Esophagus (tissue), 2 donors: ENCODE measurements at regions not wholly inside any gene's neighbourhood (a gene's known extent, or its start where the extent isn't known, plus 50 kb on each side); places are given as distances from the start of the nearest gene placed in this dataset.

Experiments used
- H3K27ac ChIP-seq, 2 donors: one replicate each; pipeline ENCODE4 v1.5.1; 2013; ENCODE audit warnings: low read depth in 2 of 2, mild to moderate bottlenecking in 2 of 2, inconsistent platforms in 1 of 2, low read length in 1 of 2, moderate library complexity in 1 of 2
- H3K27me3 ChIP-seq, 2 donors: one replicate each; pipeline ENCODE4 v1.6.1; 2013; ENCODE audit warnings: low read length in 2 of 2, control low read depth in 1 of 2, mild to moderate bottlenecking in 1 of 2; ENCODE audit not compliant: insufficient read depth in 2 of 2, control insufficient read depth in 1 of 2
- H3K36me3 ChIP-seq, 2 donors: one replicate each; pipeline ENCODE4 v1.6.1; 2013; ENCODE audit warnings: low read length in 1 of 2; ENCODE audit not compliant: control insufficient read depth in 2 of 2, insufficient read depth in 2 of 2
- H3K4me1 ChIP-seq, 2 donors: one replicate each; pipeline ENCODE4 v1.6.1; 2013; ENCODE audit warnings: low read length in 1 of 2; ENCODE audit not compliant: control insufficient read depth in 2 of 2, insufficient read depth in 2 of 2
- H3K4me3 ChIP-seq, 2 donors: one replicate each; pipeline ENCODE4 v1.5.1; 2013; ENCODE audit warnings: low read length in 2 of 2, mild to moderate bottlenecking in 2 of 2, low read depth in 1 of 2, moderate library complexity in 1 of 2
- H3K9me3 ChIP-seq, 2 donors: one replicate each; pipeline ENCODE4 v1.6.1; 2013; ENCODE audit warnings: mild to moderate bottlenecking in 2 of 2, low read depth in 1 of 2, low read length in 1 of 2, moderate library complexity in 1 of 2; ENCODE audit not compliant: control insufficient read depth in 2 of 2, insufficient read depth in 1 of 2
- WGBS, 2 donors: extraction: QIAGEN DNeasy Blood & Tissue Kit; methylation state at CpG; one replicate each; pipeline ENCODE4 v1.1.7; 2013; 5-methylcytosine and 5-hydroxymethylcytosine counted together
- donor health status: healthy with polysubstance abuse.
- donor health status: Bipolar disorder and iron deficiency.

- Histone ChIP-seq H3K9me3 (no peaks in the 10 kb centered on the region), H3K27ac (no peak overlapping the region), H3K4me1 (peaks cover 0 to 11% of the 10 kb centered on the region in 2 donors), H3K36me3 (no peaks in the 10 kb centered on the region), H3K4me3 (no peak overlapping the region), H3K27me3 (no peaks in the 10 kb centered on the region)
- WGBS, 2 donors = 47 to 49% methylated on average over 3 of the region's 3 CpGs
Measured at GRCh38 chr2:134122610-134123009, 131.3 kb upstream of the MGAT5 start.

- H3K4me3 ChIP-seq = no peak overlapping the region
- no peaks in the 10 kb centered on the region for H3K9me3 ChIP-seq
- no peak overlapping the region for H3K27ac ChIP-seq
- no peaks in the 10 kb centered on the region for H3K27me3 ChIP-seq
- H3K36me3 ChIP-seq = no peaks in the 10 kb centered on the region
- 78 to 81% methylated on average over 2 of the region's 2 CpGs for WGBS, 2 donors
- peaks cover 0 to 11% of the 10 kb centered on the region in 2 donors for H3K4me1 ChIP-seq
Measured at GRCh38 chr2:134123332-134123731, 130.5 kb upstream of the MGAT5 start.

GRCh38 chr2:134124047-134124753 is 129.7 kb upstream of the MGAT5 start:
- H3K4me3 ChIP-seq = no peak overlapping the region
- no peaks in the 10 kb centered on the region for H3K36me3 ChIP-seq
- no peak overlapping the region for H3K27ac ChIP-seq
- H3K27me3 ChIP-seq = no peaks in the 10 kb centered on the region
- no peaks in the 10 kb centered on the region for H3K9me3 ChIP-seq
- 24 to 35% methylated on average over 3 of the region's 3 CpGs for WGBS, 2 donors
- H3K4me1 ChIP-seq = peaks cover 0 to 11% of the 10 kb centered on the region in 2 donors

GRCh38 chr2:134127496-134127895 is 126.4 kb upstream of the MGAT5 start:
- whole genome bisulfite sequencing, 2 donors = 80 to 81% methylated on average over 7 of the region's 7 CpGs
- Histone ChIP-seq H3K4me3 (no peak overlapping the region), H3K27ac (no peak overlapping the region), H3K9me3 (peaks cover 0 to 4% of the 10 kb centered on the region in 2 donors), H3K36me3 (no peaks in the 10 kb centered on the region), H3K27me3 (no peaks in the 10 kb centered on the region), H3K4me1 (peaks cover 0 to 11% of the 10 kb centered on the region in 2 donors)

- H3K27me3 ChIP-seq = no peaks in the 10 kb centered on the region
- no peaks in the 10 kb centered on the region for H3K36me3 ChIP-seq
- 80 to 85% methylated on average over 6 of the region's 6 CpGs for WGBS, 2 donors
- H3K4me3 ChIP-seq = no peak overlapping the region
- peaks cover 0 to 4% of the 10 kb centered on the region in 2 donors for H3K9me3 ChIP-seq
- no peak overlapping the region for H3K27ac ChIP-seq
- peaks cover 0 to 8% of the 10 kb centered on the region in 2 donors for H3K4me1 ChIP-seq
Measured at GRCh38 chr2:134128746-134129145, 125.1 kb upstream of the MGAT5 start.

- Histone ChIP-seq H3K27me3 (no peaks in the 10 kb centered on the region), H3K36me3 (no peaks in the 10 kb centered on the region), H3K9me3 (peaks cover 0 to 4% of the 10 kb centered on the region in 2 donors), H3K4me1 (peaks cover 0 to 8% of the 10 kb centered on the region in 2 donors), H3K27ac (no peak overlapping the region), H3K4me3 (no peak overlapping the region)
- WGBS, 2 donors = 98% methylated on average over 28 to 42 of the region's 42 CpGs
Measured at GRCh38 chr2:134129900-134130537, 123.9 kb upstream of the MGAT5 start.

GRCh38 chr2:134131681-134132489 is 122.0 kb upstream of the MGAT5 start:
- no peaks in the 10 kb centered on the region for H3K27me3 ChIP-seq
- no peak overlapping the region for H3K4me3 ChIP-seq
- H3K4me1 ChIP-seq = peaks cover 0 to 7% of the 10 kb centered on the region in 2 donors
- H3K9me3 ChIP-seq = peaks cover 0 to 4% of the 10 kb centered on the region in 2 donors
- WGBS, 2 donors = 76 to 77% methylated on average over 7 of the region's 7 CpGs
- H3K36me3 ChIP-seq = no peaks in the 10 kb centered on the region
- no peak overlapping the region for H3K27ac ChIP-seq

- Histone ChIP-seq H3K4me1 (peaks cover 0 to 10% of the 10 kb centered on the region in 2 donors), H3K27ac (no peak overlapping the region), H3K9me3 (peaks cover 0 to 4% of the 10 kb centered on the region in 2 donors), H3K27me3 (no peaks in the 10 kb centered on the region), H3K36me3 (no peaks in the 10 kb centered on the region), H3K4me3 (no peak overlapping the region)
- 76 to 82% methylated on average over 3 of the region's 3 CpGs for WGBS, 2 donors
Measured at GRCh38 chr2:134132490-134132857, 121.4 kb upstream of the MGAT5 start.

GRCh38 chr2:134133622-134134312 is 120.1 kb upstream of the MGAT5 start:
- Histone ChIP-seq H3K27me3 (no peaks in the 10 kb centered on the region), H3K9me3 (peaks cover 0 to 4% of the 10 kb centered on the region in 2 donors), H3K27ac (no peak overlapping the region), H3K36me3 (no peaks in the 10 kb centered on the region), H3K4me3 (no peak overlapping the region), H3K4me1 (peaks cover 0 to 10% of the 10 kb centered on the region in 2 donors)
- WGBS, 2 donors = 87% methylated on average over 6 of the region's 6 CpGs
